Right renal pelvis (tissue), 4 donors: ENCODE measurements at regions not wholly inside any gene's neighbourhood (a gene's known extent, or its start where the extent isn't known, plus 50 kb on each side); places are given as distances from the start of the nearest gene placed in this dataset.
A peak's percentile ranks its signal among the peaks of the same experiment; 100 is the strongest.
"Not testable (repeated sequence)": the region's sequence is repeated elsewhere in the genome, so short reads cannot be mapped to it uniquely, and the experiment has no call there.

Experiments
- DNase-seq, 4 donors: peaks; one replicate each; pipeline ENCODE4 v3.0.0-alpha.2; 2013; ENCODE audit warnings: low read depth in 4 of 4, low spot score in 3 of 4, missing footprints in 1 of 4

- DNase-seq = no peak
These were observed 186.9 kb downstream of the UTRN start for GRCh38 chr6:144471986-144472385.

GRCh38 chr6:144474290-144474689 is 189.2 kb downstream of the UTRN start:
- DNase-seq = no peak

- no peak for DNase-seq
These were observed 189.8 kb downstream of the UTRN start for GRCh38 chr6:144474904-144475303.

- DNase-seq = no peak
These were observed 190.3 kb downstream of the UTRN start for GRCh38 chr6:144475411-144475810.

GRCh38 chr6:144476286-144476685 is 191.2 kb downstream of the UTRN start:
- DNase-seq = no peak

- no peak for DNase-seq
These were observed 192.3 kb downstream of the UTRN start for GRCh38 chr6:144477396-144477795.

- DNase-seq = no peak
These were observed 192.7 kb downstream of the UTRN start for GRCh38 chr6:144477856-144478255.

GRCh38 chr6:144478483-144478882 is 193.3 kb downstream of the UTRN start:
- no peak for DNase-seq

- no peak for DNase-seq
These were observed 194.9 kb downstream of the UTRN start for GRCh38 chr6:144479991-144480390.

- no peak for DNase-seq
These were observed 195.3 kb downstream of the UTRN start for GRCh38 chr6:144480473-144480872.

- DNase-seq = no peak
These were observed 196.4 kb downstream of the UTRN start for GRCh38 chr6:144481527-144481926.

GRCh38 chr6:144482142-144482541 is 197.0 kb downstream of the UTRN start:
- peak; percentile 57 to 67 (median 60) for DNase-seq

GRCh38 chr6:144485531-144485930 is 200.4 kb downstream of the UTRN start:
- no peak for DNase-seq

GRCh38 chr6:144488590-144488989 is 203.5 kb downstream of the UTRN start:
- DNase-seq = no peak

- DNase-seq = no peak
These were observed 208.1 kb downstream of the UTRN start for GRCh38 chr6:144493035-144493910.

GRCh38 chr6:144495076-144495475 is 209.9 kb downstream of the UTRN start:
- DNase-seq = not testable (repeated sequence)

GRCh38 chr6:144497650-144498049 is 212.5 kb downstream of the UTRN start:
- no peak for DNase-seq

GRCh38 chr6:144500892-144501291 is 215.8 kb downstream of the UTRN start:
- DNase-seq = no peak

GRCh38 chr6:144505214-144505613 is 220.1 kb downstream of the UTRN start:
- not testable (repeated sequence) for DNase-seq

- DNase-seq = not testable (repeated sequence)
These were observed 220.9 kb downstream of the UTRN start for GRCh38 chr6:144506051-144506450.

- DNase-seq = not testable (repeated sequence)
These were observed 222.7 kb downstream of the UTRN start for GRCh38 chr6:144507772-144508312.

GRCh38 chr6:144510859-144511258 is 225.7 kb downstream of the UTRN start:
- DNase-seq = no peak
